RWPE2 (cell line): ENCODE measurements at regions not wholly inside any gene's neighbourhood (a gene's known extent, or its start where the extent isn't known, plus 50 kb on each side); places are given as distances from the start of the nearest gene placed in this dataset.

Experiments used
- ATAC-seq: fragments of 200-7000 bp; cut with Tn5 transposase; 3 replicates; pipeline ENCODE4 v1.9.1; 2021; ENCODE audit warnings: low read depth
- DNase-seq: peaks from one replicate; pipeline ENCODE4 v3.0.0-alpha.2; 2020; ENCODE audit warnings: low spot score
- H3K27ac ChIP-seq: fragments of 450-650 bp; 2 replicates; pipeline ENCODE4 v1.5.1; 2017; ENCODE audit warnings: mild to moderate bottlenecking; ENCODE audit not compliant: poor library complexity, severe bottlenecking
- H3K27me3 ChIP-seq: fragments of 250-450 bp; sonication (Bioruptor Pico); 2 replicates; pipeline ENCODE4 v1.5.1; 2021; ENCODE audit warnings: mild to moderate bottlenecking, moderate library complexity; ENCODE audit not compliant: insufficient read depth, poor library complexity, severe bottlenecking
- H3K36me3 ChIP-seq: fragments of 250-450 bp; sonication (Bioruptor Pico); 2 replicates; pipeline ENCODE4 v1.5.1; 2020; ENCODE audit warnings: low read depth, mild to moderate bottlenecking, moderate library complexity
- H3K4me1 ChIP-seq: fragments of 250-450 bp; sonication (Bioruptor Pico); 2 replicates; pipeline ENCODE4 v1.5.1; 2021; ENCODE audit warnings: mild to moderate bottlenecking, moderate library complexity; ENCODE audit not compliant: insufficient read depth, poor library complexity, severe bottlenecking
- H3K4me3 ChIP-seq: fragments of 250-450 bp; sonication (Bioruptor Pico); 2 replicates; pipeline ENCODE4 v1.5.1; 2021; ENCODE audit warnings: mild to moderate bottlenecking, moderate library complexity; ENCODE audit not compliant: severe bottlenecking
- H3K9me3 ChIP-seq: fragments of 250-450 bp; sonication (Bioruptor Pico); 2 replicates; pipeline ENCODE4 v1.5.1; 2021; ENCODE audit warnings: mild to moderate bottlenecking, moderate library complexity; ENCODE audit not compliant: severe bottlenecking
- CTCF ChIP-seq: fragments of 450-650 bp; IDR thresholded peaks from one replicate; pipeline ENCODE4 v1.5.1; 2017; ENCODE audit warnings: mild to moderate bottlenecking, moderate library complexity; ENCODE audit not compliant: poor library complexity, severe bottlenecking

- no peaks in the 10 kb centered on the region for H3K27me3 ChIP-seq
- H3K36me3 ChIP-seq: no peaks in the 10 kb centered on the region
- no peak for ATAC-seq
- peaks cover 8% of the 10 kb centered on the region for H3K4me1 ChIP-seq
- no peak overlapping the region for H3K27ac ChIP-seq
- DNase-seq: no peak
- H3K9me3 ChIP-seq: no peaks in the 10 kb centered on the region
- TF ChIP-seq CTCF: no peak
- no peak overlapping the region for H3K4me3 ChIP-seq
These were observed 197.0 kb downstream of the SEC61B start for GRCh38 chr9:99419070-99419469.

- H3K27ac ChIP-seq: no peak overlapping the region
- H3K9me3 ChIP-seq: no peaks in the 10 kb centered on the region
- no peak overlapping the region for H3K4me3 ChIP-seq
- H3K36me3 ChIP-seq: no peaks in the 10 kb centered on the region
- H3K4me1 ChIP-seq: no peaks in the 10 kb centered on the region
- ATAC-seq: no peak
- no peak for TF ChIP-seq CTCF
- no peak for DNase-seq
- H3K27me3 ChIP-seq: no peaks in the 10 kb centered on the region
These were observed 199.3 kb downstream of the SEC61B start for GRCh38 chr9:99421369-99421768.

- H3K4me1 ChIP-seq: no peaks in the 10 kb centered on the region
- DNase-seq (no peak), ATAC-seq (no peak)
- TF ChIP-seq CTCF: no peak
- H3K4me3 ChIP-seq: no peak overlapping the region
- H3K27me3 ChIP-seq: no peaks in the 10 kb centered on the region
- H3K9me3 ChIP-seq: no peaks in the 10 kb centered on the region
- H3K36me3 ChIP-seq: no peaks in the 10 kb centered on the region
- H3K27ac ChIP-seq: no peak overlapping the region
These were observed 203.0 kb downstream of the SEC61B start for GRCh38 chr9:99425124-99425523.

GRCh38 chr9:99425923-99426842 is 204.1 kb downstream of the SEC61B start:
- H3K4me1 ChIP-seq: no peaks in the 10 kb centered on the region
- H3K9me3 ChIP-seq: no peaks in the 10 kb centered on the region
- no peak for TF ChIP-seq CTCF
- H3K27me3 ChIP-seq: no peaks in the 10 kb centered on the region
- no peaks in the 10 kb centered on the region for H3K36me3 ChIP-seq
- ATAC-seq: no peak
- H3K27ac ChIP-seq: no peak overlapping the region
- H3K4me3 ChIP-seq: no peak overlapping the region
- DNase-seq: no peak

- Histone ChIP-seq H3K9me3 (no peaks in the 10 kb centered on the region), H3K27ac (no peak overlapping the region), H3K36me3 (no peaks in the 10 kb centered on the region), H3K27me3 (no peaks in the 10 kb centered on the region), H3K4me3 (no peak overlapping the region), H3K4me1 (no peaks in the 10 kb centered on the region)
- ATAC-seq: no peak
- no peak for DNase-seq
- TF ChIP-seq CTCF: no peak
These were observed 205.2 kb downstream of the SEC61B start for GRCh38 chr9:99427260-99427659.
